Prostate gland (tissue), 2 donors: ENCODE measurements at regions not wholly inside any gene's neighbourhood (a gene's known extent, or its start where the extent isn't known, plus 50 kb on each side); places are given as distances from the start of the nearest gene placed in this dataset.

ENCODE experiments used
- CTCF ChIP-seq, 4 experiments: fragments of 200-600 bp in 2 of 4; fragments of 450-650 bp in 2 of 4; sonication (generic) in 2 of 4; IDR thresholded peaks; 1 replicate in 3 of 4; 2 replicates in 1 of 4; pipeline ENCODE4 v1.5.1; 2016 to 2019; ENCODE audit warnings: antibody characterized with exemption in 4 of 4, mild to moderate bottlenecking in 2 of 4, moderate library complexity in 2 of 4
- POLR2A ChIP-seq: fragments of 450-650 bp; IDR thresholded peaks from one replicate; pipeline ENCODE4 v1.6.1; 2016; ENCODE audit warnings: antibody characterized with exemption, mild to moderate bottlenecking
- POLR2AphosphoS5 ChIP-seq: sonication (generic); formaldehyde crosslinking; IDR thresholded peaks from one replicate; pipeline ENCODE4 v1.6.1; 2017; ENCODE audit warnings: antibody characterized with exemption

GRCh38 chr5:92470770-92471169 lies 1087.7 kb upstream of the ARRDC3 start:
- no peak for TF ChIP-seq CTCF (IDR thresholded peaks at IDR 0.05)
- TF ChIP-seq POLR2AphosphoS5, result no peak
- no peak for TF ChIP-seq POLR2A
